Activated CD4-positive, alpha-beta T cell treated with anti-CD3 and anti-CD28 coated beads for 36 hours (primary cell): ENCODE measurements at regions not wholly inside any gene's neighbourhood (a gene's known extent, or its start where the extent isn't known, plus 50 kb on each side); places are given as distances from the start of the nearest gene placed in this dataset.

Source experiments
- ATAC-seq: fragments of 200-7000 bp; cut with Tn5 transposase; one replicate; pipeline ENCODE4 v1.10.0; 2021; ENCODE audit warnings: mild to moderate bottlenecking, moderate library complexity
- CTCF ChIA-PET: fragments of 350-600 bp; sonication (Branson Sonifier 250); formaldehyde crosslinking; loops from one replicate; lab custom pipeline; 2021; ENCODE audit warnings: antibody characterized with exemption; lab: Charles Lee
- POLR2A ChIA-PET: fragments of 350-600 bp; sonication (Branson Sonifier 250); formaldehyde crosslinking; loops from one replicate; lab custom pipeline; 2021; ENCODE audit warnings: antibody characterized with exemption, inconsistent platforms; lab: Charles Lee
- DNase-seq: peaks from one replicate; pipeline ENCODE4 v3.0.0-alpha.2; 2020
- H3K27ac Mint-ChIP-seq: one replicate; pipeline ENCODE4 v1.8.0; 2021; ENCODE audit warnings: mixed read lengths
- H3K27me3 Mint-ChIP-seq: one replicate; pipeline ENCODE4 v1.8.0; 2021; ENCODE audit warnings: mixed read lengths
- H3K36me3 Mint-ChIP-seq: one replicate; pipeline ENCODE4 v1.8.0; 2021; ENCODE audit warnings: low read depth, mixed read lengths
- H3K4me1 Mint-ChIP-seq: one replicate; pipeline ENCODE4 v1.8.0; 2021; ENCODE audit warnings: mixed read lengths
- H3K4me3 Mint-ChIP-seq: one replicate; pipeline ENCODE4 v1.8.0; 2021; ENCODE audit warnings: mild to moderate bottlenecking, moderate library complexity, mixed read lengths
- H3K9me3 Mint-ChIP-seq: one replicate; pipeline ENCODE4 v1.8.0; 2021; ENCODE audit warnings: low read depth, mixed read lengths
- intact Hi-C, 2 experiments: fragments of 100-400 bp; cut with DNase I in 1 of 2; cut with micrococcal nuclease in 1 of 2; formaldehyde crosslinking; loops; one replicate each; pipeline versions ENCODE4 v1.14.2 to v1.15.1; 2022 to 2024; cut with DNase I, micrococcal nuclease

- intact Hi-C loops, result no loop called here
- no peaks in the 10 kb centered on the region for H3K4me1 Mint-ChIP-seq
- H3K27me3 Mint-ChIP-seq, result no peaks in the 10 kb centered on the region
- CTCF ChIA-PET, result no interaction called here
- H3K36me3 Mint-ChIP-seq, result no peaks in the 10 kb centered on the region
- DNase-seq (no peak), ATAC-seq (no peak)
- POLR2A ChIA-PET, result no interaction called here
- H3K4me3 Mint-ChIP-seq, result no peak overlapping the region
- no peak overlapping the region for H3K27ac Mint-ChIP-seq
- no peaks in the 10 kb centered on the region for H3K9me3 Mint-ChIP-seq
Observed at GRCh38 chr7:124444696-124445480, 320.7 kb downstream of the GPR37 start.

DNA sequence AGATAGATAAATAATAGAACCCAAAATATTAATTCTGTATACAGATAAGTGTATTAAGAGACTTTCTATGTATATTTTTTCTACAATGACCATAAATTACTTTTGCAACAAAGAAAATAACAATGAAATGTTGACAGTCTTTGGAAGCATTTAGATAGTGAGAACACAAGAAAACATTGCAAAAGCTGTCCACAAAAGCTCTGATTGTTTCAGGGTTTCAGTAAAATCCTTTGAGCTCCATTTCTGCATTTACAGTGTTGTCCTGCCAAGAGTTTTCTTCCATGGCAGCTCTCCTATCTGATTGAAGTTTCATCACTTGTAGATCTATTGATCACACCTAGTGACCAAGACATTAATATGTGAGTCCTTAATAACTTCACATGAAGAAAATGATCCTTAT lies 321.8 kb downstream of the GPR37 start:
- H3K4me1 Mint-ChIP-seq, result no peaks in the 10 kb centered on the region
- DNase-seq (no peak), ATAC-seq (no peak)
- H3K9me3 Mint-ChIP-seq, result no peaks in the 10 kb centered on the region
- ChIA-PET CTCF (interaction anchor here (0.6 kb wide), 1 partner anchor 1633 kb away, joined by 3 read pairs; no protein-coding TSS in a partner anchor), POLR2A (no interaction called here)
- H3K27ac Mint-ChIP-seq, result no peak overlapping the region
- no peaks in the 10 kb centered on the region for H3K27me3 Mint-ChIP-seq
- H3K4me3 Mint-ChIP-seq, result no peak overlapping the region
- no peaks in the 10 kb centered on the region for H3K36me3 Mint-ChIP-seq
- intact Hi-C loops, result no loop called here

- Mint-ChIP-seq H3K4me3 (no peak overlapping the region), H3K27me3 (no peaks in the 10 kb centered on the region), H3K36me3 (no peaks in the 10 kb centered on the region), H3K9me3 (peaks cover 3% of the 10 kb centered on the region), H3K4me1 (no peaks in the 10 kb centered on the region), H3K27ac (no peak overlapping the region)
- CTCF ChIA-PET, result no interaction called here
- intact Hi-C loops, result no loop called here
- ATAC-seq (no peak), DNase-seq (no peak)
- POLR2A ChIA-PET, result no interaction called here
Observed at GRCh38 chr7:124440081-124440480, 325.5 kb downstream of the GPR37 start.

- H3K4me3 Mint-ChIP-seq, result no peak overlapping the region
- CTCF ChIA-PET, result no interaction called here
- no peaks in the 10 kb centered on the region for H3K36me3 Mint-ChIP-seq
Observed at GRCh38 chr7:124432009-124432578, 333.5 kb downstream of the GPR37 start.

DNA sequence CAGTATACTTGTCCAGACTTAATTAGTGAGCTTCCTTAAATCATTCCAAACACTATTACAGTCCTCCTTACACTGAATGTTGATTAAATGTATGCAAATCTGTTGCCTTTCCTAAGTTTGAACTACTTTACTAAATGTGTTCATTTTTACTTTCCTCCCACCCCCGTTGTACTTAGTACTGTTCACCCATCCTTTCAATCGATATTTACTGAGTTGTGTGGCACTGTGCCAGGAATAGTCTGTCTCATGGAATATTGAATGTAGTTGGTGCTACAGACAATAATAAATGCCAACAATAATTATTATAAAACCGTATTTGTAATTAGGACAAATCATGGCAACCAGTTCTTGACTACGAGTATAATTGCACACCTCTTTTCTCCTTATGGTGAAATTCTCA lies 335.7 kb downstream of the GPR37 start:
- ATAC-seq (no peak), DNase-seq (no peak)
- no peak overlapping the region for H3K27ac Mint-ChIP-seq
- ChIA-PET POLR2A (no interaction called here), CTCF (no interaction called here)
- no peaks in the 10 kb centered on the region for H3K4me1 Mint-ChIP-seq
- no peaks in the 10 kb centered on the region for H3K9me3 Mint-ChIP-seq
- H3K36me3 Mint-ChIP-seq, result no peaks in the 10 kb centered on the region
- intact Hi-C loops, result no loop called here
- H3K27me3 Mint-ChIP-seq, result no peaks in the 10 kb centered on the region
- H3K4me3 Mint-ChIP-seq, result no peak overlapping the region

More at GRCh38 chr7:124432009-124432578, 333.5 kb downstream of the GPR37 start:
- POLR2A ChIA-PET, result no interaction called here
- Mint-ChIP-seq H3K4me1 (no peaks in the 10 kb centered on the region), H3K9me3 (no peaks in the 10 kb centered on the region), H3K27me3 (no peaks in the 10 kb centered on the region), H3K27ac (no peak overlapping the region)
- no peak for ATAC-seq
- no peak for DNase-seq
- intact Hi-C loops, result no loop called here

DNA sequence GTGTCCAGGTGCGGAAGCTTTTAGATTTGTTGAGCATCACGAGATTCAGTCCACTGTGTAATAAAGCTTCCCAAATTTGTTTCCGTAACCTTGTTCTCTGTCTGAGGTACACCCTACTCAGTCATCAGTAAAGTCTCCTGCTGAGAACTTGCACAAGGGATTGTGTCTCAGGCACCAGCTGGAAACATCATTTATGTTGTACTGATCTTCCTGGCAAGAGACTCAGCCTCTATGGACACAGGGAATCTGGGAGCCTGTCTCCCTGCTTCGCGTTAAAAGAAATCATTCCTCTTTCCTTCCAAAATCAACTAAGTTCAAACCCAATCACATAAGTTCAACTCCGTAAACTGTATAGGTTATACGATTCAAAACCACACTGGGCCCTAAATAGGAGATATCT lies 336.8 kb downstream of the GPR37 start:
- ChIA-PET CTCF (no interaction called here), POLR2A (no interaction called here)
- no peak for DNase-seq
- intact Hi-C loops, result no loop called here
- Mint-ChIP-seq H3K4me3 (no peak overlapping the region), H3K9me3 (no peaks in the 10 kb centered on the region), H3K4me1 (no peaks in the 10 kb centered on the region), H3K36me3 (no peaks in the 10 kb centered on the region), H3K27ac (no peak overlapping the region), H3K27me3 (no peaks in the 10 kb centered on the region)
- no peak for ATAC-seq

GRCh38 chr7:124426621-124427020 lies 339.0 kb downstream of the GPR37 start:
- POLR2A ChIA-PET, result no interaction called here
- no peaks in the 10 kb centered on the region for H3K27me3 Mint-ChIP-seq
- no peak overlapping the region for H3K4me3 Mint-ChIP-seq
- DNase-seq (no peak), ATAC-seq (no peak)
- H3K9me3 Mint-ChIP-seq, result no peaks in the 10 kb centered on the region
- CTCF ChIA-PET, result no interaction called here
- H3K27ac Mint-ChIP-seq, result no peak overlapping the region
- intact Hi-C loops, result no loop called here
- no peaks in the 10 kb centered on the region for H3K4me1 Mint-ChIP-seq
- no peaks in the 10 kb centered on the region for H3K36me3 Mint-ChIP-seq

- POLR2A ChIA-PET, result no interaction called here
- Mint-ChIP-seq H3K36me3 (no peaks in the 10 kb centered on the region), H3K27ac (no peak overlapping the region), H3K27me3 (no peaks in the 10 kb centered on the region), H3K4me3 (no peak overlapping the region), H3K9me3 (no peaks in the 10 kb centered on the region), H3K4me1 (no peaks in the 10 kb centered on the region)
- intact Hi-C loops, result no loop called here
- DNase-seq, result no peak
- CTCF ChIA-PET, result no interaction called here
- no peak for ATAC-seq
Observed at GRCh38 chr7:124423863-124424262, 341.7 kb downstream of the GPR37 start.

GRCh38 chr7:124422081-124422480 lies 343.5 kb downstream of the GPR37 start:
- H3K36me3 Mint-ChIP-seq, result no peaks in the 10 kb centered on the region
- H3K9me3 Mint-ChIP-seq, result no peaks in the 10 kb centered on the region
- ATAC-seq, result no peak
- no peaks in the 10 kb centered on the region for H3K4me1 Mint-ChIP-seq
- no peak for DNase-seq
- H3K27ac Mint-ChIP-seq, result no peak overlapping the region
- POLR2A ChIA-PET, result no interaction called here
- no peak overlapping the region for H3K4me3 Mint-ChIP-seq
- intact Hi-C loops, result no loop called here
- H3K27me3 Mint-ChIP-seq, result no peaks in the 10 kb centered on the region
- CTCF ChIA-PET, result no interaction called here

GRCh38 chr7:124420367-124420766 lies 345.2 kb downstream of the GPR37 start:
- intact Hi-C loops, result no loop called here
- Mint-ChIP-seq H3K27ac (no peak overlapping the region), H3K4me3 (no peak overlapping the region), H3K27me3 (no peaks in the 10 kb centered on the region), H3K4me1 (no peaks in the 10 kb centered on the region), H3K9me3 (no peaks in the 10 kb centered on the region), H3K36me3 (no peaks in the 10 kb centered on the region)
- CTCF ChIA-PET, result no interaction called here
- no peak for DNase-seq
- no peak for ATAC-seq
- POLR2A ChIA-PET, result no interaction called here

DNA sequence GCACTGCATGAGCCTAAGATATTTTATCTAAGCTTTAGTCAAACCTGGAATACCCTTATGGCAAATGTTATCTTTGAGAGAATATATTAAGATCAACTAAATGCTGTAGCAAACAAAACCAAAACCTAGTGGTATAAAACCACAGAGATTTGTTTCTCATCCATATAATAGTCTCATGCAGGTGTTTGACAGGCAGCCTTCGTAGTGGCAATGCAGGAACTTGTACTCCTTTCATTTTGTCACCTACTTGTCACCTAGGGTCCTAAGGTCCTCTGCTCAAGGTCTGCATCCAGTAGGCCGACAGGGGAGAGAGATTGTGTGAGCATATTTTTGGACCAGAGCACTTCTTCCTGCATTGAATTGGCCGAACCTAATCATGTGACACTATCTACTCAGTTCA lies 352.6 kb downstream of the GPR37 start:
- intact Hi-C loops, result no loop called here
- POLR2A ChIA-PET, result no interaction called here
- CTCF ChIA-PET, result no interaction called here
- no peaks in the 10 kb centered on the region for H3K9me3 Mint-ChIP-seq
- H3K4me1 Mint-ChIP-seq, result no peaks in the 10 kb centered on the region
- H3K27ac Mint-ChIP-seq, result no peak overlapping the region
- no peak for ATAC-seq
- H3K27me3 Mint-ChIP-seq, result no peaks in the 10 kb centered on the region
- no peak overlapping the region for H3K4me3 Mint-ChIP-seq
- no peaks in the 10 kb centered on the region for H3K36me3 Mint-ChIP-seq
- DNase-seq, result no peak

- ChIA-PET POLR2A (no interaction called here), CTCF (no interaction called here)
- Mint-ChIP-seq H3K36me3 (no peaks in the 10 kb centered on the region), H3K4me3 (no peak overlapping the region), H3K27ac (no peak overlapping the region), H3K27me3 (no peaks in the 10 kb centered on the region), H3K9me3 (no peaks in the 10 kb centered on the region), H3K4me1 (no peaks in the 10 kb centered on the region)
- intact Hi-C loops, result no loop called here
- DNase-seq, result no peak
- no peak for ATAC-seq
Observed at GRCh38 chr7:124412531-124412930, 353.1 kb downstream of the GPR37 start.
